HUDEP-2 (cell line): ENCODE measurements at regions not wholly inside any gene's neighbourhood (a gene's known extent, or its start where the extent isn't known, plus 50 kb on each side); places are given as distances from the start of the nearest gene placed in this dataset.

Source experiments
- DNase-seq, 76 experiments: peaks; one replicate each; lab custom pipeline; 2025; ENCODE audit not compliant: unreplicated experiment in 76 of 76; lab: John Stamatoyannopoulos, UW

GRCh38 chr5:30866142-30866541, 327.3 kb upstream of the CDH6 start:
- DNase-seq: no peak

GRCh38 chr5:30856242-30856641, 337.2 kb upstream of the CDH6 start:
- no peak for DNase-seq

GRCh38 chr5:30853158-30853557, 340.3 kb upstream of the CDH6 start:
- DNase-seq: no peak

GRCh38 chr5:30850866-30851265, 342.6 kb upstream of the CDH6 start:
- DNase-seq: no peak

GRCh38 chr5:30849931-30850710, 343.4 kb upstream of the CDH6 start:
- DNase-seq: no peak

- DNase-seq: no peak
Measured at GRCh38 chr5:30846171-30846570, 347.3 kb upstream of the CDH6 start.

- no peak for DNase-seq
Measured at GRCh38 chr5:30845194-30845593, 348.3 kb upstream of the CDH6 start.

- no peak for DNase-seq
Measured at GRCh38 chr5:30843541-30843940, 349.9 kb upstream of the CDH6 start.

- no peak for DNase-seq
Measured at GRCh38 chr5:30839956-30840355, 353.5 kb upstream of the CDH6 start.

- no peak for DNase-seq
Measured at GRCh38 chr5:30838936-30839496, 354.5 kb upstream of the CDH6 start.

GRCh38 chr5:30832519-30832918, 361.0 kb upstream of the CDH6 start:
- DNase-seq: peak in 24 of 76 experiments; percentile 4 to 71 (median 33)

GRCh38 chr5:30831605-30832004, 361.9 kb upstream of the CDH6 start:
- no peak for DNase-seq

- no peak for DNase-seq
Measured at GRCh38 chr5:30831123-30831522, 362.4 kb upstream of the CDH6 start.

- no peak for DNase-seq
Measured at GRCh38 chr5:30811298-30811697, 382.2 kb upstream of the CDH6 start.

- DNase-seq: no peak
Measured at GRCh38 chr5:30809933-30810332, 383.6 kb upstream of the CDH6 start.

- DNase-seq: peak in 8 of 76 experiments; percentile 1 to 27 (median 4)
Measured at GRCh38 chr5:30808996-30809395, 384.5 kb upstream of the CDH6 start.

- DNase-seq: peak in 8 of 76 experiments; percentile 0 to 27 (median 10)
Measured at GRCh38 chr5:30804739-30805505, 388.6 kb upstream of the CDH6 start.

- no peak for DNase-seq
Measured at GRCh38 chr5:30802961-30803705, 390.4 kb upstream of the CDH6 start.

GRCh38 chr5:30781643-30782042, 411.8 kb upstream of the CDH6 start:
- no peak for DNase-seq

- DNase-seq: no peak
Measured at GRCh38 chr5:30768056-30768690, 425.3 kb upstream of the CDH6 start.

- DNase-seq: no peak
Measured at GRCh38 chr5:30765706-30766105, 427.8 kb upstream of the CDH6 start.
